B cell (primary cell): ENCODE measurements at regions not wholly inside any gene's neighbourhood (a gene's known extent, or its start where the extent isn't known, plus 50 kb on each side); places are given as distances from the start of the nearest gene placed in this dataset. TPM values are rescaled to one million over a fixed set of nuclear protein-coding genes. Genes with fewer than 3 reads are reported as not detected.

Source experiments
- ATAC-seq: fragments of 200-7000 bp; cut with Tn5 transposase; one replicate; pipeline ENCODE4 v1.10.0; 2021; ENCODE audit warnings: low read depth, mild to moderate bottlenecking, moderate number of reproducible peaks, moderate library complexity
- CTCF ChIA-PET: fragments of 350-600 bp; sonication (Branson Sonifier 250); formaldehyde crosslinking; loops from one replicate; lab custom pipeline; 2021; ENCODE audit warnings: antibody characterized with exemption, inconsistent platforms; lab: Charles Lee
- POLR2A ChIA-PET: fragments of 350-600 bp; sonication (Branson Sonifier 250); formaldehyde crosslinking; loops from one replicate; lab custom pipeline; 2021; ENCODE audit warnings: antibody characterized with exemption; lab: Charles Lee
- DNase-seq: peaks from one replicate; pipeline ENCODE4 v3.0.0; 2013
- H2AFZ ChIP-seq: 2 replicates; pipeline ENCODE4 v1.6.1; 2012; ENCODE audit warnings: mild to moderate bottlenecking, low read depth, low read length; ENCODE audit not compliant: insufficient read depth, poor library complexity, severe bottlenecking
- H3K27ac ChIP-seq, 2 donors: 1 replicate in 1 of 2; 2 replicates in 1 of 2; pipeline ENCODE4 v1.5.1; 2012 to 2013; ENCODE audit warnings: low read length in 2 of 2, mild to moderate bottlenecking in 2 of 2, moderate library complexity in 1 of 2
- H3K27me3 ChIP-seq, 4 experiments: fragments of 200-600 bp in 1 of 4; sonication (generic) in 1 of 4; replicated peaks in 1 of 4; 1 replicate in 2 of 4; 2 replicates in 2 of 4; pipeline versions ENCODE4 v1.6.1 to v1.7.0; 2013 to 2016; ENCODE audit warnings: low read length in 3 of 4, mild to moderate bottlenecking in 2 of 4, mixed read lengths in 1 of 4, moderate library complexity in 1 of 4; ENCODE audit not compliant: insufficient read depth in 4 of 4, control insufficient read depth in 3 of 4; ENCODE audit errors: control extremely low read depth in 1 of 4
- H3K36me3 ChIP-seq, 2 experiments: replicated peaks in 1 of 2; 1 replicate in 1 of 2; 2 replicates in 1 of 2; pipeline versions ENCODE4 v1.6.1 to v1.7.1; 2013; ENCODE audit warnings: low read length in 1 of 2; ENCODE audit not compliant: insufficient read depth in 2 of 2, control insufficient read depth in 1 of 2; ENCODE audit errors: control extremely low read depth in 1 of 2, extremely low read depth in 1 of 2
- H3K4me1 ChIP-seq, 2 donors: fragments of 200-600 bp in 1 of 2; sonication (generic) in 1 of 2; 1 replicate in 1 of 2; 2 replicates in 1 of 2; pipeline versions ENCODE4 v1.5.1 to v1.6.1; 2013 to 2017; ENCODE audit warnings: low read length in 2 of 2; ENCODE audit not compliant: control insufficient read depth in 2 of 2, insufficient read depth in 2 of 2
- H3K4me2 ChIP-seq: replicated peaks from 2 replicates; pipeline ENCODE3; 2012; ENCODE audit warnings: mild to moderate bottlenecking, low read depth, low read length; ENCODE audit not compliant: poor library complexity, severe bottlenecking
- H3K4me3 ChIP-seq, 5 experiments: fragments of 200-600 bp in 1 of 5; sonication (generic) in 1 of 5; 1 replicate in 3 of 5; 2 replicates in 2 of 5; pipeline versions ENCODE4 v1.5.1 to v1.7.0; 2011 to 2016; ENCODE audit warnings: low read length in 4 of 5, mild to moderate bottlenecking in 4 of 5, low read depth in 2 of 5, control low read depth in 1 of 5, moderate library complexity in 1 of 5; ENCODE audit not compliant: insufficient read depth in 1 of 5; ENCODE audit errors: control extremely low read depth in 1 of 5, extremely low read depth in 1 of 5
- H3K79me2 ChIP-seq: fragments of 200-600 bp; sonication (generic); one replicate; pipeline ENCODE4 v1.6.0; 2016; ENCODE audit warnings: low read length; ENCODE audit not compliant: control insufficient read depth, insufficient read depth
- H3K9ac ChIP-seq: fragments of 200-600 bp; sonication (generic); 2 replicates; pipeline ENCODE4 v1.6.1; 2017; ENCODE audit warnings: mild to moderate bottlenecking, low read length, moderate library complexity
- H3K9me3 ChIP-seq, 3 donors: one replicate each; pipeline versions ENCODE4 v1.6.1 to v1.7.1; 2013; ENCODE audit warnings: low read length in 2 of 3; ENCODE audit not compliant: control insufficient read depth in 2 of 3, insufficient read depth in 1 of 3; ENCODE audit errors: control extremely low read depth in 1 of 3
- H4K20me1 ChIP-seq: 2 replicates; pipeline ENCODE4 v1.6.0; 2012; ENCODE audit warnings: mild to moderate bottlenecking, low read length; ENCODE audit not compliant: insufficient read depth, control insufficient read depth, poor library complexity, severe bottlenecking
- H3K27ac Mint-ChIP-seq: one replicate; pipeline ENCODE4 v1.8.0; 2021; ENCODE audit warnings: mixed read lengths
- H3K27me3 Mint-ChIP-seq: one replicate; pipeline ENCODE4 v1.8.0; 2021; ENCODE audit warnings: mixed read lengths
- H3K4me1 Mint-ChIP-seq: one replicate; pipeline ENCODE4 v1.8.0; 2021; ENCODE audit warnings: mixed read lengths
- H3K4me3 Mint-ChIP-seq: one replicate; pipeline ENCODE4 v1.8.0; 2021; ENCODE audit warnings: mixed read lengths
- H3K9me3 Mint-ChIP-seq: one replicate; pipeline ENCODE4 v1.8.0; 2022; ENCODE audit warnings: mixed read lengths; ENCODE audit not compliant: insufficient read depth
- CTCF ChIP-seq: fragments of 200-600 bp; IDR thresholded peaks from one replicate; pipeline ENCODE4 v1.8.0; 2022; ENCODE audit warnings: antibody characterized with exemption, mild to moderate bottlenecking
- EZH2 ChIP-seq: IDR thresholded peaks from 2 replicates; pipeline ENCODE4 v1.6.1; 2012; ENCODE audit warnings: borderline replicate concordance, low read depth, mild to moderate bottlenecking, moderate library complexity, low read length; ENCODE audit not compliant: insufficient read depth, poor library complexity, severe bottlenecking
- WGBS: methylation state at CpG from one replicate; pipeline ENCODE4 v1.1.5; 2013; ENCODE audit warnings: missing lambda C conversion rate; ENCODE audit not compliant: insufficient coverage; 5-methylcytosine and 5-hydroxymethylcytosine counted together
- intact Hi-C: fragments of 100-400 bp; cut with micrococcal nuclease; formaldehyde crosslinking; loops from one replicate; pipeline ENCODE4 v1.10.0; 2022
- small RNA-seq: library from RNA; depleted of rRNA; stranded (forward); fragments of <200 nt; gene quantifications from one replicate; pipeline ENCODE3, GENCODE V24; 2012; ENCODE audit warnings: low replicate concordance, low read depth; ENCODE audit not compliant: insufficient read length

- no peak overlapping the region for H3K4me2 ChIP-seq
- H3K79me2 ChIP-seq = no peaks in the 10 kb centered on the region
- H3K36me3 ChIP-seq = no peaks in the 10 kb centered on the region
- ChIA-PET CTCF (interaction anchor here (1.1 to 11.7 kb wide), 2 partner anchors 11 to 581 kb away, joined by 4 to 346 read pairs; no protein-coding TSS in a partner anchor), POLR2A (no interaction called here)
- no peaks in the 10 kb centered on the region for H4K20me1 ChIP-seq
- TF ChIP-seq CTCF (no peak), EZH2 (no peak)
- Mint-ChIP-seq H3K27me3 (peaks cover 4% of the 10 kb centered on the region), H3K4me1 (no peaks in the 10 kb centered on the region), H3K9me3 (no peaks in the 10 kb centered on the region), H3K27ac (no peak overlapping the region), H3K4me3 (no peak overlapping the region)
- no peak overlapping the region for H3K4me3 ChIP-seq
- no peak for ATAC-seq
- H3K27ac ChIP-seq = no peak overlapping the region
- intact Hi-C loops = no loop called here
- H3K4me1 ChIP-seq = no peaks in the 10 kb centered on the region
- no peaks in the 10 kb centered on the region for H3K9me3 ChIP-seq
- WGBS = no CpG with 5 or more reads among the region's 1 CpG
- H3K27me3 ChIP-seq = no peaks in the 10 kb centered on the region
- no peak overlapping the region for H2AFZ ChIP-seq
- no peak overlapping the region for H3K9ac ChIP-seq
- DNase-seq = no peak
Measured at GRCh38 chr12:67937822-67938221, 51.4 kb upstream of the IFNG-AS1 start.

Small RNAs in the stretch of these regions (small RNA-seq; reads per million reads assigned to genes)
- not detected for gene AC022513.1
